ENCODE measurements at regions not wholly inside any gene's neighbourhood (a gene's known extent, or its start where the extent isn't known, plus 50 kb on each side); places are given as distances from the start of the nearest gene placed in this dataset.

DNA sequence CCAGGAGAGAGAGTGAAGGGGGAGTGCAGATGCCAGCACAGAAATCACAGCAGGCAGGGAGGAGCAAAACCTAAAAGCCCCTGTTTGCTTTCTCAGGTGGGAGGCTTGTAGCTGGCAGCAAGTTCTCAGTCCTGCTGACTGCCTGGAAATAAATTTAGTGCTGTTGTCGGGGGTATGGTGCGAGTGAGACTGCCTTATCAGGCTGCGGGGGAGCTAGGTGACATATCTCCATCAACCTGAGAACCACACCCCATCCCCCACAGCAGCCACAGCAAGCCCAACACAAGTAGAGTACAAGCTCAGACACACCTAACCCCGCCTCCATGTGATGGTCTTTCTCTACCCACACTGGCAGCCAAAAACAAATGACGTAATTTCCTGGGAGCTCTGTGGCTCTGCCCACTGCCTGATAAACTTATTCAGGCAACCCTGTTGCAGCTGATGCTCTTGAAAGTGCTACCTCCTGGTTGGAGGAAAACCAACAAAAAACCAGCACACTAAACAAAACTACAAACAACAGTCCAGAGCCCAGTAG lies 953.4 kb upstream of the NDST4 start:
- no peak for TF ChIP-seq SRF (IDR thresholded peaks at IDR 0.05; ENCODE audit: low read depth, low read length)
- TF ChIP-seq, protein P1, sequence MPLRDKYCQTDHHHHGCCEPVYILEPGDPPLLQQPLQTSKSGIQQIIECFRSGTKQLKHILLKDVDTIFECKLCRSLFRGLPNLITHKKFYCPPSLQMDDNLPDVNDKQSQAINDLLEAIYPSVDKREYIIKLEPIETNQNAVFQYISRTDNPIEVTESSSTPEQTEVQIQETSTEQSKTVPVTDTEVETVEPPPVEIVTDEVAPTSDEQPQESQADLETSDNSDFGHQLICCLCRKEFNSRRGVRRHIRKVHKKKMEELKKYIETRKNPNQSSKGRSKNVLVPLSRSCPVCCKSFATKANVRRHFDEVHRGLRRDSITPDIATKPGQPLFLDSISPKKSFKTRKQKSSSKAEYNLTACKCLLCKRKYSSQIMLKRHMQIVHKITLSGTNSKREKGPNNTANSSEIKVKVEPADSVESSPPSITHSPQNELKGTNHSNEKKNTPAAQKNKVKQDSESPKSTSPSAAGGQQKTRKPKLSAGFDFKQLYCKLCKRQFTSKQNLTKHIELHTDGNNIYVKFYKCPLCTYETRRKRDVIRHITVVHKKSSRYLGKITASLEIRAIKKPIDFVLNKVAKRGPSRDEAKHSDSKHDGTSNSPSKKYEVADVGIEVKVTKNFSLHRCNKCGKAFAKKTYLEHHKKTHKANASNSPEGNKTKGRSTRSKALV (CRISPR knock-in tag; IDR thresholded peaks at IDR 0.05) = no peak
- TF ChIP-seq, protein P2, sequence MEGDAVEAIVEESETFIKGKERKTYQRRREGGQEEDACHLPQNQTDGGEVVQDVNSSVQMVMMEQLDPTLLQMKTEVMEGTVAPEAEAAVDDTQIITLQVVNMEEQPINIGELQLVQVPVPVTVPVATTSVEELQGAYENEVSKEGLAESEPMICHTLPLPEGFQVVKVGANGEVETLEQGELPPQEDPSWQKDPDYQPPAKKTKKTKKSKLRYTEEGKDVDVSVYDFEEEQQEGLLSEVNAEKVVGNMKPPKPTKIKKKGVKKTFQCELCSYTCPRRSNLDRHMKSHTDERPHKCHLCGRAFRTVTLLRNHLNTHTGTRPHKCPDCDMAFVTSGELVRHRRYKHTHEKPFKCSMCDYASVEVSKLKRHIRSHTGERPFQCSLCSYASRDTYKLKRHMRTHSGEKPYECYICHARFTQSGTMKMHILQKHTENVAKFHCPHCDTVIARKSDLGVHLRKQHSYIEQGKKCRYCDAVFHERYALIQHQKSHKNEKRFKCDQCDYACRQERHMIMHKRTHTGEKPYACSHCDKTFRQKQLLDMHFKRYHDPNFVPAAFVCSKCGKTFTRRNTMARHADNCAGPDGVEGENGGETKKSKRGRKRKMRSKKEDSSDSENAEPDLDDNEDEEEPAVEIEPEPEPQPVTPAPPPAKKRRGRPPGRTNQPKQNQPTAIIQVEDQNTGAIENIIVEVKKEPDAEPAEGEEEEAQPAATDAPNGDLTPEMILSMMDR (CRISPR knock-in tag; IDR thresholded peaks at IDR 0.05) = no peak
- TF ChIP-seq ZNF484 (CRISPR knock-in tag; IDR thresholded peaks at IDR 0.05; ENCODE audit: borderline replicate concordance, low read depth) = no peak
- TF ChIP-seq HMG20B (CRISPR knock-in tag; conservative IDR thresholded peaks at IDR 0.05) = no peak

All from HepG2 (cell line).